Esophagus squamous epithelium (tissue), 5 donors: ENCODE measurements at regions not wholly inside any gene's neighbourhood (a gene's known extent, or its start where the extent isn't known, plus 50 kb on each side); places are given as distances from the start of the nearest gene placed in this dataset.

ENCODE experiments used
- DNase-seq: peaks from one replicate; lab custom pipeline; 2025; lab: John Stamatoyannopoulos, UW
- H3K27ac ChIP-seq, 4 donors: fragments of 200-600 bp; sonication (generic); one replicate each; pipeline ENCODE4 v1.5.1; 2016 to 2019; ENCODE audit warnings: mild to moderate bottlenecking in 1 of 4
- H3K27me3 ChIP-seq, 4 donors: fragments of 200-600 bp; sonication (generic); 1 replicate in 3 of 4; 2 replicates in 1 of 4; pipeline versions ENCODE4 v1.5.1 to v1.6.0; 2017 to 2021; ENCODE audit warnings: antibody characterized with exemption in 1 of 4
- H3K36me3 ChIP-seq, 3 donors: fragments of 200-600 bp; sonication (generic); one replicate each; pipeline ENCODE4 v1.5.1; 2016 to 2019
- H3K4me1 ChIP-seq, 3 donors: fragments of 200-600 bp; sonication (generic); one replicate each; pipeline ENCODE4 v1.5.1; 2017 to 2019
- H3K4me3 ChIP-seq, 4 donors: fragments of 200-600 bp; sonication (generic); 1 replicate in 3 of 4; 2 replicates in 1 of 4; pipeline ENCODE4 v1.5.1; 2016 to 2019; ENCODE audit warnings: mild to moderate bottlenecking in 2 of 4, moderate library complexity in 1 of 4
- H3K9me3 ChIP-seq, 3 donors: fragments of 200-600 bp; sonication (generic); one replicate each; pipeline ENCODE4 v1.5.1; 2016 to 2019
- POLR2A ChIP-seq, 4 donors: fragments of 450-650 bp; IDR thresholded peaks; one replicate each; pipeline ENCODE4 v1.6.1; 2017; ENCODE audit warnings: antibody characterized with exemption in 4 of 4, mild to moderate bottlenecking in 4 of 4, moderate library complexity in 3 of 4
- WGBS, 2 donors: methylation state at CpG; one replicate each; pipeline ENCODE4 v1.1.5; 2018; 5-methylcytosine and 5-hydroxymethylcytosine counted together
- intact Hi-C: fragments of 100-400 bp; cut with DNase I; formaldehyde crosslinking; loops from one replicate; pipeline ENCODE4 v1.15.0; 2022
- TF ChIP-seq, protein P1 (sequence below), 6 experiments: fragments of 450-650 bp in 4 of 6; fragments of 200-600 bp in 2 of 6; sonication (generic) in 2 of 6; IDR thresholded peaks; one replicate each; pipeline ENCODE4 v1.5.1; 2016 to 2019; ENCODE audit warnings: antibody characterized with exemption in 6 of 6, mild to moderate bottlenecking in 4 of 6, moderate library complexity in 4 of 6
- donor health status: DM: yes; HTN: yes; CAD: no.

DNA sequence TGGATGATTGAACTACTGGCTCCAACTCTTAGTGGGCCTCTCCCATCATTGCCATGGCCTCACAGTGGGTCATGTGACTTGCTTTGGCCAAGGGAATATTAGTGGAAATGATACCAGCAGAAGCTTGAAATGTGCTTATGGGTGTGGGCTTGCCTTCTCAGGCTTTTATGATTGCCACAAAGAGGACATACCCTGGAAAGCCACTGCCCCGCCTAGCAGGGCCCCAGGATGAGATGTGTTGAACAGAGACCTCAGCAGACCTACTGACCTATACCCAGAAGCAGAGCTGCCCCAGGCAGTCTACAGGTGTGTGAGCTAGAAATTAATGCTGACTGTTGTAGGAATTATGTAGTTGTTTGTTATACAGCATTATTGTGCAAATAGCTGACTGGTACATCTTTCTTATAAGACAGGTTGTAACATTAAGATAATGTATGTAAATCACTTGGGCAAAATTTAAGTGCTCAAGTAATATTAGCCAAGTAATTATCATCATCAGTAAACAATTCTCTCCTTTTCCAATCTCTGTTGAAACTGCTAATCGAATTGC is 67.8 kb upstream of the CDH5 start:
- DNase-seq = no peak
- H3K4me1 ChIP-seq = no peaks in the 10 kb centered on the region
- WGBS, 2 donors = 84 to 90% methylated on average over 1 to 2 of the region's 2 CpGs
- TF ChIP-seq, protein P1, sequence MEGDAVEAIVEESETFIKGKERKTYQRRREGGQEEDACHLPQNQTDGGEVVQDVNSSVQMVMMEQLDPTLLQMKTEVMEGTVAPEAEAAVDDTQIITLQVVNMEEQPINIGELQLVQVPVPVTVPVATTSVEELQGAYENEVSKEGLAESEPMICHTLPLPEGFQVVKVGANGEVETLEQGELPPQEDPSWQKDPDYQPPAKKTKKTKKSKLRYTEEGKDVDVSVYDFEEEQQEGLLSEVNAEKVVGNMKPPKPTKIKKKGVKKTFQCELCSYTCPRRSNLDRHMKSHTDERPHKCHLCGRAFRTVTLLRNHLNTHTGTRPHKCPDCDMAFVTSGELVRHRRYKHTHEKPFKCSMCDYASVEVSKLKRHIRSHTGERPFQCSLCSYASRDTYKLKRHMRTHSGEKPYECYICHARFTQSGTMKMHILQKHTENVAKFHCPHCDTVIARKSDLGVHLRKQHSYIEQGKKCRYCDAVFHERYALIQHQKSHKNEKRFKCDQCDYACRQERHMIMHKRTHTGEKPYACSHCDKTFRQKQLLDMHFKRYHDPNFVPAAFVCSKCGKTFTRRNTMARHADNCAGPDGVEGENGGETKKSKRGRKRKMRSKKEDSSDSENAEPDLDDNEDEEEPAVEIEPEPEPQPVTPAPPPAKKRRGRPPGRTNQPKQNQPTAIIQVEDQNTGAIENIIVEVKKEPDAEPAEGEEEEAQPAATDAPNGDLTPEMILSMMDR (IDR thresholded peaks at IDR 0.05) = no peak
- no peak for TF ChIP-seq POLR2A (IDR thresholded peaks at IDR 0.05)
- H3K27me3 ChIP-seq = peaks cover 0 to 12% (median 0%) of the 10 kb centered on the region in 4 donors
- no peaks in the 10 kb centered on the region for H3K36me3 ChIP-seq
- H3K27ac ChIP-seq = no peak overlapping the region
- no peaks in the 10 kb centered on the region for H3K9me3 ChIP-seq
- H3K4me3 ChIP-seq = no peak overlapping the region
- intact Hi-C loops = no loop called here

DNA sequence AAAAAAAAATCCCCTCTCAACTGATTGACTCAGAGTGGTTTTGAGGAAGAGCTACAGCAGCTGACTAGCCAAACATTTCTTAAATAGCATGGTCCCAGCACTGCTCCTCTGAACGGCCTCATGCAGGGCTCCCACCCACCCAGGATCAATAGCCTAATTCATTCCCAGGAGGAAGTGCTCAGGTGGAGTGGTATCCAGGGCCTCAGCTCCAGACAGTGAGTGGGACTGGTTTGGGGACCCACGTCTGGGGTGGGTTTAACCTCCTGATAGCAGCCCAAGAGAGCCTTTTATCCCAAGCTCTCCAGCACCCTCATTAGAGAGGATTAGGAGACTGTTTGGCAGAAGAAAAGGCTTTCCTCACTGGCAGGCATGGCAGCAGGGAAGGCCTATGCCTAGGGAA is 68.5 kb upstream of the CDH5 start:
- no peaks in the 10 kb centered on the region for H3K4me1 ChIP-seq
- H3K27ac ChIP-seq = no peak overlapping the region
- 49 to 50% methylated on average over 1 to 2 of the region's 2 CpGs for WGBS, 2 donors
- TF ChIP-seq, protein P1 (IDR thresholded peaks at IDR 0.05) = no peak
- TF ChIP-seq POLR2A (IDR thresholded peaks at IDR 0.05) = no peak
- no peaks in the 10 kb centered on the region for H3K9me3 ChIP-seq
- H3K4me3 ChIP-seq = no peak overlapping the region
- no peaks in the 10 kb centered on the region for H3K36me3 ChIP-seq
- intact Hi-C loops = no loop called here
- H3K27me3 ChIP-seq = peaks cover 0 to 19% (median 0%) of the 10 kb centered on the region in 4 donors
- DNase-seq = no peak

DNA sequence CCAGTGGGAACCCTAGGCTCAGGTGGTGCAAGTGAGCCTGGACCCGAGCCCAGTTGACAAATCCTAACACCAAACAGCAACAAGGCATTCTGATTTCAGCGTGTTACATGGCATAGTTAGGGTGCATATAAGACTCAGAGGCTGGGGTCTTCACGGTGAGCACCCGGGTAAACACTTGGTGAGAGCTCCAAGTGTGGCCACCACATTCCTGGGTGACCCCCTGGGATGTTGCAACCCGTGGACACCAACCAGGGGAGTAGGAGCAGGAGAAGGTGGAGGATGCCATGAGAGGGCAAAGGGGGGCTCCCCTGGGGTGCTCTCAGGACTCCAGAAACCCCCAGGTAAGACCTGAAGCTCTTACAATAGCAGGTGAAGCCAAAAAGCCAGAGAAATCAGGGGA is 69.9 kb upstream of the CDH5 start:
- H3K9me3 ChIP-seq = no peaks in the 10 kb centered on the region
- H3K27ac ChIP-seq = no peak overlapping the region
- no peak overlapping the region for H3K4me3 ChIP-seq
- TF ChIP-seq, protein P1 (IDR thresholded peaks at IDR 0.05) = no peak
- TF ChIP-seq POLR2A (IDR thresholded peaks at IDR 0.05) = no peak
- 72 to 80% methylated on average over 1 to 5 of the region's 5 CpGs for WGBS, 2 donors
- H3K36me3 ChIP-seq = no peaks in the 10 kb centered on the region
- H3K4me1 ChIP-seq = no peaks in the 10 kb centered on the region
- intact Hi-C loops = no loop called here
- DNase-seq = no peak
- peaks cover 0 to 24% (median 2%) of the 10 kb centered on the region in 4 donors for H3K27me3 ChIP-seq

DNA sequence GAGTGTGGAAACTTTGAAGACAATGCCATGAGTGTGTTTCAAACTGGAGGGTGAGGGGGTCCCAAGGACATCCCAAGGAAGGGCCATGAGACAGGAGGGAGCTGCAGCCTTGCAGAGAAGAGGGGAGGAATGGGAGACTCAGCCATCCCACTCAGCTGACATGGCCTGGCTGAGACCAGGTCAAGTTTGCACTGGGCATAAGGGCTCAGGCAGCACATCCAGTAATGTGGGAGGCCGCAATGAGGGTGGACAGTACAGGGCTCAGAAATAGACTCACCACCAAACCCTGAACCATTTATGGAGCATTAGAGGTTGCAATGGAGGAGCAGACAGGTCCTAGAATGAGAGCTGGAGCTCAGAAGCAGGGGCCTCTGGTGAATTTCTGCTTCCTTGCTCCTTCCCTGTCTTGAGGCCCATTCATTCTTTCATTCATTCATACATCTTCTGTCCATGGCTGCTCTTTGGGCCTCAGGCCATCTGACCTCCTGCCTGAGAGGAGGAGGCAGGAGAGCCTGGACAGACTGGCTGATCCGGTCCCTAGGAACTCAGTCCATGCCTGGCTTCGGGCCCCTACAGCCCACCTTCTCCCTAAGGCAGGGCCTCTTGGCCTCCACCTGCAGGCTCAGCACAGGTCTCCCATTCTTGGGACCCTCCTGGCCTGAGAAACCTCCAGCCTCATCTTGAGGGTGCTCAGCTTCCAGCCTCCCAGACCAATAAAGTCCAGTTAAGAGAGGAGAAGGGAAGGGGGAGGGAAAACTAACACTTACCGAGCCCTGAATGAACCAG is 70.5 kb upstream of the CDH5 start:
- intact Hi-C loops = no loop called here

DNA sequence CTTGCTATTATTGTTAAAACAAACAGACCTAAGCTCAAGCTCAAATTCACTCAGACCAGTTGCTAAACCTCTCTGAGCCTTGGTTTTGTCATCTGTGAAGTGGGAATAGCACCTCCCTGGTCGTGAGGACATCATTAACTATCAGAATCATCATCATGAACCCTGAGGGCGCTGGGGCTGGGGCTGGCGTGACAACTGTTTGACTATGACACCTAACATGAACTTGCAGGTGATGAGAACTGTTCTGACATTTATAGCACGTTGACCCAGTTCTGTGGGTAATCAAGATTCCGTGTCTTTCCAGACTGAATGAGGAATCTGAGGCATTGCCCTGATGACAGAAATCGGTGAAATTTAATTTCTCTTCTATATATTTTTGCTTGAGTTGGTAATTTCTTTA is 71.3 kb upstream of the CDH5 start:
- intact Hi-C loops = no loop called here
- TF ChIP-seq POLR2A (IDR thresholded peaks at IDR 0.05) = no peak
- TF ChIP-seq, protein P1 (IDR thresholded peaks at IDR 0.05) = no peak
- Histone ChIP-seq H3K4me1 (no peaks in the 10 kb centered on the region), H3K4me3 (no peak overlapping the region), H3K36me3 (no peaks in the 10 kb centered on the region), H3K27ac (no peak overlapping the region), H3K27me3 (peaks cover 0 to 24% (median 2%) of the 10 kb centered on the region in 4 donors), H3K9me3 (no peaks in the 10 kb centered on the region)
- WGBS, 2 donors = 73 to 77% methylated on average over 5 to 6 of the region's 6 CpGs
- no peak for DNase-seq

More for the DNA sequence above, 70.5 kb upstream of the CDH5 start:
- Histone ChIP-seq H3K4me1 (no peaks in the 10 kb centered on the region), H3K4me3 (no peak overlapping the region), H3K27ac (no peak overlapping the region), H3K36me3 (no peaks in the 10 kb centered on the region), H3K27me3 (peaks cover 0 to 24% (median 2%) of the 10 kb centered on the region in 4 donors), H3K9me3 (no peaks in the 10 kb centered on the region)
- WGBS, 2 donors = 88 to 100% methylated on average over 1 to 4 of the region's 4 CpGs
- no peak for DNase-seq
- TF ChIP-seq, protein P1 (IDR thresholded peaks at IDR 0.05) = no peak
- TF ChIP-seq POLR2A (IDR thresholded peaks at IDR 0.05) = no peak
